ENCODE measurements at regions not wholly inside any gene's neighbourhood (a gene's known extent, or its start where the extent isn't known, plus 50 kb on each side); places are given as distances from the start of the nearest gene placed in this dataset.

GRCh38 chr13:52926971-52927370, 78.5 kb upstream of the PCDH8 start:
- 37% methylated on average over 2 of the region's 2 CpGs for WGBS (ENCODE audit: low lambda C conversion rate)
- Histone ChIP-seq H3K27me3 (ENCODE audit: insufficient read depth) (no peaks in the 10 kb centered on the region), H3F3A (replicated peaks; ENCODE audit: insufficient read depth) (no peaks in the 10 kb centered on the region), H3K9ac (no peak overlapping the region), H3K9me2 (no peaks in the 10 kb centered on the region), H3K79me2 (ENCODE audit: insufficient read depth) (no peaks in the 10 kb centered on the region), H3K36me3 (replicated peaks in 1 of 2; ENCODE audit: control insufficient read depth in 1 of 2, insufficient read depth in 2 of 2, low read length in 1 of 2) (no peaks in the 10 kb centered on the region), H3K27ac (ENCODE audit: low read depth in 2 of 2, low read length in 1 of 2) (no peak overlapping the region), H3K9me3 (no peaks in the 10 kb centered on the region), H3K4me1 (ENCODE audit: control insufficient read depth in 1 of 2, insufficient read depth in 2 of 2, low read depth in 1 of 2, low read length in 1 of 2) (peaks cover 0 to 19% of the 10 kb centered on the region in 2 experiments; a peak in 1 of 4 replicates), H4K20me1 (ENCODE audit: insufficient read depth) (no peaks in the 10 kb centered on the region), H3K4me3 (ENCODE audit: low read depth in 2 of 2, low read length in 1 of 2) (no peak overlapping the region), H3K4me2 (no peak overlapping the region), H2AFZ (ENCODE audit: low read depth) (no peak overlapping the region)
- ChIA-PET CTCF (interaction anchor here (1.4 kb wide), 1 partner anchor 41 kb away, joined by 5 read pairs; no protein-coding TSS in a partner anchor), POLR2A (no interaction called here)
- TF ChIP-seq RAD21 (IDR thresholded peaks at IDR 0.05; ENCODE audit: low read length), result no peak
- TF ChIP-seq, protein P1, sequence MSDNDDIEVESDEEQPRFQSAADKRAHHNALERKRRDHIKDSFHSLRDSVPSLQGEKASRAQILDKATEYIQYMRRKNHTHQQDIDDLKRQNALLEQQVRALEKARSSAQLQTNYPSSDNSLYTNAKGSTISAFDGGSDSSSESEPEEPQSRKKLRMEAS (IDR thresholded peaks at IDR 0.05; ENCODE audit: low read depth), result no peak
- TF ChIP-seq, protein P2, sequence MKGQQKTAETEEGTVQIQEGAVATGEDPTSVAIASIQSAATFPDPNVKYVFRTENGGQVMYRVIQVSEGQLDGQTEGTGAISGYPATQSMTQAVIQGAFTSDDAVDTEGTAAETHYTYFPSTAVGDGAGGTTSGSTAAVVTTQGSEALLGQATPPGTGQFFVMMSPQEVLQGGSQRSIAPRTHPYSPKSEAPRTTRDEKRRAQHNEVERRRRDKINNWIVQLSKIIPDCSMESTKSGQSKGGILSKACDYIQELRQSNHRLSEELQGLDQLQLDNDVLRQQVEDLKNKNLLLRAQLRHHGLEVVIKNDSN (IDR thresholded peaks at IDR 0.05; ENCODE audit: borderline replicate concordance, low read depth), result no peak
- no peak for TF ChIP-seq RFX5 (IDR thresholded peaks at IDR 0.05; ENCODE audit: low read length)
- no peak for TF ChIP-seq ELF1 (IDR thresholded peaks at IDR 0.05)
- no peak for TF ChIP-seq TEAD4 (IDR thresholded peaks at IDR 0.05; ENCODE audit: borderline replicate concordance, insufficient read depth)
- TF ChIP-seq TAF1 (IDR thresholded peaks at IDR 0.05; ENCODE audit: borderline replicate concordance, low read depth, low read length), result no peak
- no peak for TF ChIP-seq CHD2 (IDR thresholded peaks at IDR 0.05; ENCODE audit: low read length, partially characterized antibody)
- no peak for TF ChIP-seq SMC3 (IDR thresholded peaks at IDR 0.05; ENCODE audit: low read depth, low read length)
- DNase-seq, result no peak

GRCh38 chr13:52925775-52926285, 77.4 kb upstream of the PCDH8 start:
- Histone ChIP-seq H3K4me3 (ENCODE audit: low read depth in 2 of 2, low read length in 1 of 2) (no peak overlapping the region), H3K4me2 (no peak overlapping the region), H3K27ac (ENCODE audit: low read depth in 2 of 2, low read length in 1 of 2) (no peak overlapping the region), H3K4me1 (ENCODE audit: control insufficient read depth in 1 of 2, insufficient read depth in 2 of 2, low read depth in 1 of 2, low read length in 1 of 2) (peaks cover 0 to 19% of the 10 kb centered on the region in 2 experiments; a peak in 1 of 4 replicates), H3K27me3 (ENCODE audit: insufficient read depth) (no peaks in the 10 kb centered on the region), H3K9ac (no peak overlapping the region), H3K9me2 (no peaks in the 10 kb centered on the region), H3K79me2 (ENCODE audit: insufficient read depth) (no peaks in the 10 kb centered on the region), H2AFZ (ENCODE audit: low read depth) (no peak overlapping the region), H4K20me1 (ENCODE audit: insufficient read depth) (no peaks in the 10 kb centered on the region), H3K36me3 (replicated peaks in 1 of 2; ENCODE audit: control insufficient read depth in 1 of 2, insufficient read depth in 2 of 2, low read length in 1 of 2) (no peaks in the 10 kb centered on the region), H3K9me3 (no peaks in the 10 kb centered on the region), H3F3A (replicated peaks; ENCODE audit: insufficient read depth) (no peaks in the 10 kb centered on the region)
- 35% methylated on average over 13 of the region's 13 CpGs for WGBS (ENCODE audit: low lambda C conversion rate)
- no peak for TF ChIP-seq RAD21 (IDR thresholded peaks at IDR 0.05; ENCODE audit: low read length)
- no peak for TF ChIP-seq FOXM1 (IDR thresholded peaks at IDR 0.05; ENCODE audit: low read depth)
- no peak for TF ChIP-seq NFIC (IDR thresholded peaks at IDR 0.05; ENCODE audit: borderline replicate concordance)
- no peak for TF ChIP-seq CHD2 (IDR thresholded peaks at IDR 0.05; ENCODE audit: low read length, partially characterized antibody)
- ChIA-PET CTCF (interaction anchor here (1.2 to 1.7 kb wide), 3 partner anchors 39 to 226 kb away, joined by 4 to 7 read pairs (median 4); no protein-coding TSS in a partner anchor), POLR2A (interaction anchor here (0.6 kb wide), 1 partner anchor 224 kb away, joined by 3 read pairs; no protein-coding TSS in a partner anchor)
- DNase-seq, result no peak

GRCh38 chr13:52925251-52925650, 76.8 kb upstream of the PCDH8 start:
- H3F3A ChIP-seq (replicated peaks; ENCODE audit: insufficient read depth), result no peaks in the 10 kb centered on the region
- CTCF ChIA-PET, result interaction anchor here (0.6 to 1.7 kb wide), 4 partner anchors 32 to 226 kb away, joined by 3 to 7 read pairs (median 4); no protein-coding TSS in a partner anchor
- no peaks in the 10 kb centered on the region for H3K9me3 ChIP-seq
- no peak overlapping the region for H2AFZ ChIP-seq (ENCODE audit: low read depth)
- 20% methylated on average over 1 of the region's 2 CpGs for WGBS (ENCODE audit: low lambda C conversion rate)
- H3K4me3 ChIP-seq (ENCODE audit: low read depth in 2 of 2, low read length in 1 of 2), result no peak overlapping the region
- H3K36me3 ChIP-seq (replicated peaks in 1 of 2; ENCODE audit: control insufficient read depth in 1 of 2, insufficient read depth in 2 of 2, low read length in 1 of 2), result no peaks in the 10 kb centered on the region
- H3K4me1 ChIP-seq (ENCODE audit: control insufficient read depth in 1 of 2, insufficient read depth in 2 of 2, low read depth in 1 of 2, low read length in 1 of 2), result peaks cover 0 to 19% of the 10 kb centered on the region in 2 experiments; a peak in 1 of 4 replicates
- POLR2A ChIA-PET, result no interaction called here
- H4K20me1 ChIP-seq (ENCODE audit: insufficient read depth), result no peaks in the 10 kb centered on the region
- no peak overlapping the region for H3K27ac ChIP-seq (ENCODE audit: low read depth in 2 of 2, low read length in 1 of 2)
- TF ChIP-seq PBX3 (IDR thresholded peaks at IDR 0.05) (no peak), RCOR1 (IDR thresholded peaks at IDR 0.05; ENCODE audit: low read length) (no peak)
- TF ChIP-seq, protein P1 (IDR thresholded peaks at IDR 0.05; ENCODE audit: low read depth), result no peak
- H3K4me2 ChIP-seq, result no peak overlapping the region
- no peaks in the 10 kb centered on the region for H3K27me3 ChIP-seq (ENCODE audit: insufficient read depth)
- DNase-seq, result no peak
- no peaks in the 10 kb centered on the region for H3K79me2 ChIP-seq (ENCODE audit: insufficient read depth)
- no peak overlapping the region for H3K9ac ChIP-seq
- no peaks in the 10 kb centered on the region for H3K9me2 ChIP-seq
